Activated CD4-positive, alpha-beta T cell treated with anti-CD3 and anti-CD28 coated beads, Interleukin-2, amount 10 ng/mL, durations not matched to agents 7 days and 5 days (primary cell): ENCODE measurements at regions not wholly inside any gene's neighbourhood (a gene's known extent, or its start where the extent isn't known, plus 50 kb on each side); places are given as distances from the start of the nearest gene placed in this dataset.

Experiments used
- CTCF ChIA-PET: fragments of 350-600 bp; sonication (Branson Sonifier 250); formaldehyde crosslinking; loops from one replicate; lab custom pipeline; 2021; ENCODE audit warnings: antibody characterized with exemption; lab: Charles Lee
- POLR2A ChIA-PET: fragments of 350-600 bp; sonication (Branson Sonifier 250); formaldehyde crosslinking; loops from one replicate; lab custom pipeline; 2021; ENCODE audit warnings: antibody characterized with exemption; lab: Charles Lee
- DNase-seq: peaks from one replicate; pipeline ENCODE4 v3.0.0-alpha.2; 2020
- H3K27ac Mint-ChIP-seq: one replicate; pipeline ENCODE4 v1.8.0; 2021; ENCODE audit warnings: mild to moderate bottlenecking, moderate library complexity, mixed read lengths
- H3K27me3 Mint-ChIP-seq: one replicate; pipeline ENCODE4 v1.8.0; 2021; ENCODE audit warnings: mixed read lengths
- H3K36me3 Mint-ChIP-seq: one replicate; pipeline ENCODE4 v1.8.0; 2021; ENCODE audit warnings: low read depth, mixed read lengths
- H3K4me1 Mint-ChIP-seq: one replicate; pipeline ENCODE4 v1.8.0; 2021; ENCODE audit warnings: mixed read lengths
- H3K4me3 Mint-ChIP-seq: one replicate; pipeline ENCODE4 v1.8.0; 2021; ENCODE audit warnings: mild to moderate bottlenecking, moderate library complexity, mixed read lengths
- H3K9me3 Mint-ChIP-seq: one replicate; pipeline ENCODE4 v1.8.0; 2021; ENCODE audit warnings: mixed read lengths

DNA sequence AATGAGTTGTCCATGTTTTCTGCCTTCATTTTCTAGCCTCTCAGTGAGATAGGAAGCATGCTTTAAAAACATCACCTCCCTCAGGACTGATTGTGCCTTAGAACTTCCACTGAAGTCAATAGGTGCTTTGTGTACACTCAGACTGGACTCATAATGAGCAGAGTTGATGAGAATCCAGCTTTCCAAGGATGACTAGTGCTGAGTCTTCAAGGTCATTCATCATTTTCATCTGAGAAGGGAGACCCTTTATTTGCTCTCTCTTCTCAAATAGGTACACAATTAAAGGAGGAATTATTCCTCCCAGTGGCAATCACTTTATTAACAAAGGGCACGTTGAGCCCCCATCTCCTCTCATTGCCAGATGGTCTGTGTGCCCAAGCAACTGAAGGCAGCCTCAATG, 210.9 kb upstream of the PRKD1 start:
- Mint-ChIP-seq H3K27ac (no peak overlapping the region), H3K36me3 (no peaks in the 10 kb centered on the region), H3K27me3 (no peaks in the 10 kb centered on the region), H3K4me1 (no peaks in the 10 kb centered on the region), H3K4me3 (no peak overlapping the region), H3K9me3 (peaks cover 1% of the 10 kb centered on the region)
- ChIA-PET CTCF (no interaction called here), POLR2A (no interaction called here)
- no peak for DNase-seq

DNA sequence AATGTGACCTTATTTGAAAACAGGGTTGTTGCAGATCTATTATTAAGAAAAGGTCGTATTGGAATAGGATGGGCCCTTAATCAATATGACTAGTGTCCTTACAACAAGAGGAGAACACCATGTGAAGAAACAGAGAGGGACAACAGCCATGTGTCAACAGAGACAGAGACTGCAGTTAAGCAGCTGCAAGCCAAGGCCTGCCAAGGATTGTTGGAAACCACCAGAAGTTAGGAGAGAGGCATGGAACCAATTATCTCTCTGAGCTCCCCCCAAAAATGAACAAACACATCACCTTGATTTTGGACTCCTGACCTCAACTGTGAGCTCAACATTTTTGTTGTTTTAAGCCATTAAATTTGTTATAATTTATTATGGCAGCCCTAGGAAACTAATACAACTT, 214.6 kb upstream of the PRKD1 start:
- Mint-ChIP-seq H3K27ac (no peak overlapping the region), H3K4me3 (no peak overlapping the region), H3K36me3 (no peaks in the 10 kb centered on the region), H3K27me3 (no peaks in the 10 kb centered on the region), H3K9me3 (peaks cover 17% of the 10 kb centered on the region), H3K4me1 (no peaks in the 10 kb centered on the region)
- CTCF ChIA-PET: no interaction called here
- POLR2A ChIA-PET: no interaction called here
- no peak for DNase-seq

DNA sequence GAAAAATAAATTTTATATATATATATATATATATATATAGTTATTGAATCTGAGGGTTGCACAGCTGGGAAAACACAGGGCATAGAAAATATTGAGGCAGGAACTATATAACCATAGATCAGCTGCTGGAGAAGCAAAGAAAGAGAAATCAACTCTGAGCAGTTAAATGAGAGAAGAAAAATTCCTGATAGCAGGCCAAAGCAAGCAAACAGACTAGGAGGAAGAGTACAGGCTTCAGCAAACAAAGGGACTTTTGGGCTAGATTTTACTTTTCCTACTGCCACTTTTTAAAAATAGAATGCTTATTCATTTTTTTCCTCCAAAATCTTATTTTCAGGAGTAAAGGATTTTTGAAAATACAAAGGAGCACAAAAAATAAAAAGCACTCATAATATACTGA, 216.0 kb upstream of the PRKD1 start:
- ChIA-PET CTCF (no interaction called here), POLR2A (no interaction called here)
- no peak for DNase-seq
- Mint-ChIP-seq H3K4me3 (no peak overlapping the region), H3K9me3 (peaks cover 26% of the 10 kb centered on the region), H3K27me3 (no peaks in the 10 kb centered on the region), H3K4me1 (no peaks in the 10 kb centered on the region), H3K36me3 (no peaks in the 10 kb centered on the region), H3K27ac (no peak overlapping the region)

DNA sequence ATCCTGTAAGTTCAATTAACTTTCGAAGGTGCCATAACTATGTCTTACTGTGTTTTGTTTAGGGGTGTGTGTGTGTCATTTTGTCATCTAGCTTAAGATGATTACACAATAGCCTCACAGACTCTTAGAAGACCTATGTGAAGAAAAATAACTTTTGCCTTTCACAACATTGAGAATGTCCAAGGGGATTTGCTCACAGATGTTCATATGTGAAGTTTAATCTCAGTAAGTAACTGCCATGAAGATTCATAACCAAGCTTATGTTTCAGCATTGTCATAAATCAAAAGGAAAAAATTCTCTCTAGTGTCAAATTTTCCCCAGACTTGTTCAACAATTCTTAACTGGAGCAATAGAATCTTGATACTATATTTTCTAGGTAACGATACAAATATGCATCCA, 226.1 kb upstream of the PRKD1 start:
- Mint-ChIP-seq H3K36me3 (no peaks in the 10 kb centered on the region), H3K4me3 (no peak overlapping the region), H3K27me3 (no peaks in the 10 kb centered on the region), H3K4me1 (no peaks in the 10 kb centered on the region), H3K27ac (no peak overlapping the region), H3K9me3 (peaks cover 4% of the 10 kb centered on the region)
- CTCF ChIA-PET: no interaction called here
- no peak for DNase-seq
- POLR2A ChIA-PET: no interaction called here

DNA sequence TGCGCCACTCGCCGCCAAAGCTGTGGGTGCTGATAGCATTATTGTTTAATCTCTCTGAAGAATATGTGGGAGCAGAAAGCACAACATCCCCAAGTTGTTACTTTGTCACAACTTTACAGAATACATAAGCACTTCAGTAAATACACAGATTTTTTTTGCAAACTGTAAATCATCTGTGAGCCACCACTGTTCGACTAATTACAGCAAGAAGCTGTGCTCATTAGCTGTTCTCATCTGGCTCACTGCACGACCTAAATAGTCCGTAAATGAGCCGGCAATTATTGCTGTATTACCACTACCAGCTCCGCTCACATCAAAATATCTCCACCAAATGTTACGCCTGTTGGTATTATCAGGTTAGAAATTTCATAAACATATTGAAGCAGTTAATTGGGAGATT, 228.9 kb upstream of the PRKD1 start:
- Mint-ChIP-seq H3K36me3 (no peaks in the 10 kb centered on the region), H3K9me3 (no peaks in the 10 kb centered on the region), H3K27me3 (no peaks in the 10 kb centered on the region), H3K4me3 (no peak overlapping the region), H3K27ac (no peak overlapping the region), H3K4me1 (no peaks in the 10 kb centered on the region)
- ChIA-PET CTCF (interaction anchor here (0.6 kb wide), 1 partner anchor 50 kb away, joined by 3 read pairs; no protein-coding TSS in a partner anchor), POLR2A (no interaction called here)
- no peak for DNase-seq

DNA sequence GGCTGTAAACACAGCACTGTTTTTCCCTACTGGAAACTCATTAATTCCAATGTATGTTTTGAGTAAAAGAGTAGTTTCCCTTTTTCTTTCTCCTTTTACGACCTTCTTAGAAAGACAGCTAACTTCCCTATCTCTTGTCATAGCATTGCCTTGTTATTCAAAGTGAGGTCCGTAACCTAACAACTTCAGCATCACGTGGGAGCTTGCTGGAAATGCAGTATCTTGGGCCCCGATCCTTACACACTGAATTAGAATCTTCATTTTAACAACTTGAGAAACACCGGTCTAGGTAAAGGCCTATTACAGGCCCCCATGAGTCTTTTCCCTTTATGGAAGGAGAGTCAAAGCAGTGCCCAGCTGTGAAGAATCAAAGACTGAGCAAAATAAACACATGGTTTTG, 230.7 kb upstream of the PRKD1 start:
- Mint-ChIP-seq H3K9me3 (peaks cover under 1% of the 10 kb centered on the region), H3K27ac (no peak overlapping the region), H3K4me3 (no peak overlapping the region), H3K27me3 (no peaks in the 10 kb centered on the region), H3K4me1 (no peaks in the 10 kb centered on the region), H3K36me3 (no peaks in the 10 kb centered on the region)
- DNase-seq: no peak
- CTCF ChIA-PET: no interaction called here
- POLR2A ChIA-PET: no interaction called here

DNA sequence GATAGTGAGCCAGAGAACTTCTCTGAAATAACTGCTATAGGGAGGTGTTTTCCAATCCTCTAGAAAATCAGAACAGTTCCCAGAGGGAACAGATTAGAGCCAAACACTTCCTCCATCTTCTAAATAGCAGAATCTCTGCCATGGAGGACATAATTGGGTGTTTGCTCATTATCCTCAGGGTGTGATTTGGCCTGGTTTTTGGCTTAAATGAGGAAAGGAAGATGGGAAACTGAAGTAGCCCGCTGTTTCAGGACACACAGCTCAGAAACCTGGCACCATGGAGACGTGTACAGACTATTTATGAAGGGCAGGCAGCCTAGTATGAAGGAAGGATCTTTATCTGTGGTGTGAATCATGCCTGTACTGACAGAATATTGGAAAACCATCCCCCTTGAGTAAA, 231.7 kb upstream of the PRKD1 start:
- ChIA-PET CTCF (no interaction called here), POLR2A (no interaction called here)
- DNase-seq: no peak
- Mint-ChIP-seq H3K4me3 (no peak overlapping the region), H3K27ac (no peak overlapping the region), H3K4me1 (no peaks in the 10 kb centered on the region), H3K9me3 (peaks cover 2% of the 10 kb centered on the region), H3K36me3 (no peaks in the 10 kb centered on the region), H3K27me3 (no peaks in the 10 kb centered on the region)

DNA sequence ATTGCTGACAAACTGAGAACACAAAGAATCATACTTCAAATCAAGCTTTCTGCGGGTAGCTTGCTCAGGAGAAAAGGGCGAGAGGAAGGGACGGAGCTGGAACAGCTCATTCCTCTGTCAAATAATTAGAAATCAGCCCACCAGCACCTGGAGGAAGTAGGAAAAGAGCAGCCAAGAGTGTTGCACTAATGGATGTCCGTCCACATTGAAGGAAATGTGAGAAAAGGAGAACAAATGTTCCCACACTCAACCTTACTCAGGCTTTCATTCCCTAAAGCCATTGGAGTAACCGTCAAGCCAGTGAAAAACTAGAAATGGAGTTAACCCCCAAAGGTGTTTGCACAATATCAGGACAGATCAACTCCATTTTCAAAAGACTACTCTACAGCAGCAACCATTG, 233.0 kb upstream of the PRKD1 start:
- Mint-ChIP-seq H3K4me1 (no peaks in the 10 kb centered on the region), H3K27me3 (no peaks in the 10 kb centered on the region), H3K36me3 (no peaks in the 10 kb centered on the region), H3K27ac (no peak overlapping the region), H3K4me3 (no peak overlapping the region), H3K9me3 (peaks cover 2% of the 10 kb centered on the region)
- ChIA-PET POLR2A (no interaction called here), CTCF (no interaction called here)
- no peak for DNase-seq

DNA sequence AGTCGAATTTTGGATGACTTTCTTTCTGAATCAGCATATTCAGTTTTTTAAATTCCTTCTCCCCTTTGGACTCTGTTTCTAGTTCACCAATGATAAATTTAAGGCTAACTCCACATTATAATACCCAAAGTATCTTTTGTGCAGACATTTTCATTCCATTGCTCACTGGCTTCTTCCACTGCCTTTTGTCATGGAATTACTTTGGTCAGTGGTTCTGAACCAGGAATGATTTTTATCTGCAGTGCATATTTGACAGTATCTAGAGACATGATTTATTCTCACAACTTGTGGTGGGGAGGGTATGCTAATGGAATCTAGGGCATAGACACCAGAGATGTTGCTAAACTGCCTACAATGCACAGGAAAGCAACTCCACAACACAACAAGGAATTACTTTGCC, 234.4 kb upstream of the PRKD1 start:
- H3K4me1 Mint-ChIP-seq: no peaks in the 10 kb centered on the region
- peaks cover 2% of the 10 kb centered on the region for H3K9me3 Mint-ChIP-seq
- no peak overlapping the region for H3K4me3 Mint-ChIP-seq
- H3K36me3 Mint-ChIP-seq: no peaks in the 10 kb centered on the region
- H3K27ac Mint-ChIP-seq: no peak overlapping the region
- DNase-seq: no peak
- no peaks in the 10 kb centered on the region for H3K27me3 Mint-ChIP-seq
- ChIA-PET CTCF (no interaction called here), POLR2A (no interaction called here)

DNA sequence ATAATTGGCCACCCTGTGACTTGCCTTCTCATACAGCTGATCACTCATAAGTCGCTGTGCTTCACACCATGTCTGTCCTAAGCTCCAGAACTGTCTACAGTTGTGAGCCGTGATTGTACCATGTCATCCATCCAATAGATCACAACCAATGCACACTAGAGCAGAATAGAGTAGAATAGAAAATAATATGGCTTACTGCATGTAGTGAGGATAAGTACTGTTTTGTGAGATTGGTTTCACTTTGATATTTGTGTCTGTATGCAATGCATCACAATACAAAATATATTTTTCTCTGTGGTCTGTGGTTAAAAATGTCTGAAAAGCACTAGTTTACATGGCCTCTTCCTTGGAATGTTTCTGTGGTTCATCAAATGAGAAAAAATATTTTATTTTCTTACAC, 237.6 kb upstream of the PRKD1 start:
- Mint-ChIP-seq H3K27me3 (no peaks in the 10 kb centered on the region), H3K4me1 (no peaks in the 10 kb centered on the region), H3K36me3 (no peaks in the 10 kb centered on the region), H3K9me3 (peaks cover 8% of the 10 kb centered on the region), H3K27ac (no peak overlapping the region), H3K4me3 (no peak overlapping the region)
- ChIA-PET CTCF (no interaction called here), POLR2A (no interaction called here)
- DNase-seq: no peak

DNA sequence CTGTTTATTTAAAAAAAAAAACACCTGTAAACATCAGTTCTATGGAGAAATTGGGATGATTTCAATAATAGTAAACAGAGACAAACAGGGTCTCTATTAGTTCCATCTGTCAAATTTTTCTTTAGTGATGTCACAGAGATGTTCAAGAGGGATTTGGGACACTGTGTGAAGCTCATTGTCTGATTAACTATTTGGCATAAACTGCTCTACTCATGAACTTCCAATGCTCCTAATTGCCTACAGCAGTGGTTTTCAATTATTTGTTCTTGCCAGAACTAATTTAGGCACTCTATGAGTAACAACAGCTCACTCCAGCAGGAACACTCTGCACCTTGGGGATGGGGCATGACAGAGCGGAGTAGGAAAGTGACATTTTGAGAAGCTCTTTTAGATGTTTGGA, 250.1 kb upstream of the PRKD1 start:
- CTCF ChIA-PET: no interaction called here

DNA sequence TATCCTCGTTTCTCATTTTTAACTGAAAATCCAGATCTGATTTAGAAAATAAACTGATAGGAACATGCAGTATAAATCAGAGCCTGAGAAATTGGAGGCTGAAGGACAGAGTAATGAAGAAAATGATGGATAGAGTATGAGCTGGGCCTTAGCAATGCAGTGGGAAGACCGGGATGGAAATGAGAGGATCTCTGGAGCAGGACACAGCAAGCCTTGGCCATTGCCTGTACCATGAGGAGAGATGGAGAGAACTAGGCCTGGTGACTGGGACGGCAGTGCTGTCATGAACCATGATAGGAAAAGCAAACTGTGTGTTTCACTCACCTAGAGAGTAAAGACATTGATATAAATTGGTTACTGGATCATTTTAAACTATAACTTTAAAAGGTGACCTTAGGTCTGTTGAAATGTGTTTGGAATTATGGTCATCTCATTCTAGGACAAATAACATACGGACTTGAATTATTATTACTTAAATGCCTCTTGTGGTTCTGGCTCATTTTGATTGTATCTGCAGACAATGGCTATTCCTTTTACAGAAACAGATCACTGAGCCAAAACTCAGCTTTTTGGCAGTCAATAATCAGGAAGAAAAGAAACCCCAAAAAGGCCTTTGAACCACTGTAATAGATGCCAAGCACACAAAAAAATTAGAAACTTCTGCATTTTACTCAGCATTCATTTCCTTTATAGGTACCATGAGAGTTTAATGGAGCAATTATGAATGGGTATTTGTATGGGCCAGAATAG, 251.9 kb upstream of the PRKD1 start:
- H3K36me3 Mint-ChIP-seq: no peaks in the 10 kb centered on the region
- no peak overlapping the region for H3K27ac Mint-ChIP-seq
- no peak overlapping the region for H3K4me3 Mint-ChIP-seq
- CTCF ChIA-PET: no interaction called here
- DNase-seq: no peak
- no peaks in the 10 kb centered on the region for H3K4me1 Mint-ChIP-seq
- POLR2A ChIA-PET: no interaction called here
- no peaks in the 10 kb centered on the region for H3K27me3 Mint-ChIP-seq
- H3K9me3 Mint-ChIP-seq: peaks cover 3% of the 10 kb centered on the region

More for the DNA sequence above, 250.1 kb upstream of the PRKD1 start:
- Mint-ChIP-seq H3K27ac (no peak overlapping the region), H3K27me3 (no peaks in the 10 kb centered on the region), H3K4me3 (no peak overlapping the region), H3K9me3 (peaks cover 3% of the 10 kb centered on the region), H3K4me1 (no peaks in the 10 kb centered on the region), H3K36me3 (no peaks in the 10 kb centered on the region)
- POLR2A ChIA-PET: no interaction called here
- DNase-seq: no peak

DNA sequence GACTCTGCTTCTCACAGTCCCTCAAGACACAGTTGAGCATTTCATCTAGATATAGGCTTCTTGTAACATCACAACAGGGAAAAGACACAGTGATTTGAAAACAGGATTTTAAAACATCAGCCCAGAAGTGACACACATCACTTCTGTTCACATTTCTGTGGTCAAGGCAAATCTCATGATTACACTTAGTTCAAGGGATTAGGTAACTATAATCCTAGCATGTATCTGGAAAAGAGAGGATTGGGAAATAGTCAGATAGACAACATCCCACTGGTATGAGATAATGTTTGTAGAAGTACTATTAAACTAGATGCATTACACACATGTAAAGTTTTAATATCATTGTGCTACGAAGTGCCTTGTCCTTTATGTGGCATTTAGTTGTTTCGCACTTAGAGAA, 252.6 kb upstream of the PRKD1 start:
- H3K27me3 Mint-ChIP-seq: no peaks in the 10 kb centered on the region
- ChIA-PET CTCF (interaction anchor here (0.6 kb wide), 1 partner anchor 11 kb away, joined by 3 read pairs; no protein-coding TSS in a partner anchor), POLR2A (no interaction called here)
- no peaks in the 10 kb centered on the region for H3K4me1 Mint-ChIP-seq
- DNase-seq: no peak
- H3K36me3 Mint-ChIP-seq: no peaks in the 10 kb centered on the region
- no peak overlapping the region for H3K27ac Mint-ChIP-seq
- H3K4me3 Mint-ChIP-seq: no peak overlapping the region
- H3K9me3 Mint-ChIP-seq: peaks cover 3% of the 10 kb centered on the region

DNA sequence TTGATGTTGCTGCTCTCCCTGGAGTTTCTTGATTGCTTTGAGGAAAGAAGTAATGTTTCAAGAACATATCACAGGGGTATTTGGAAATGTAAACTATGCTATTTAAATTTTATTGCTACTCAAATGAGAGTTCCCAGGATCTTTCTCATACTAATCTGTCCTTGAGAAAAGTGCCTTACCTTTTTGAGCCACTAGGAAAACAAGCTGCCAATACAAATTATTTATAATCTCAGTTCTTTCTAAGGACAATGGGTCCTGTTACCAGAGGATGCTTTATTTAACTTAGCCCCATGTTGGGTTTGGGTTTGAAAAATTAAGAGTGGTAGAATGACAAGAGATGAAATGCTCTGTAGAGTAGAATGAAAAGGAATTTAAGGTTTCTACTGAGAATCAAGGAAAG, 258.2 kb upstream of the PRKD1 start:
- CTCF ChIA-PET: no interaction called here
- Mint-ChIP-seq H3K36me3 (no peaks in the 10 kb centered on the region), H3K4me3 (no peak overlapping the region), H3K4me1 (no peaks in the 10 kb centered on the region), H3K27me3 (no peaks in the 10 kb centered on the region), H3K9me3 (no peaks in the 10 kb centered on the region), H3K27ac (no peak overlapping the region)
- POLR2A ChIA-PET: no interaction called here
- DNase-seq: no peak
